ENCODE measurements at regions not wholly inside any gene's neighbourhood (a gene's known extent, or its start where the extent isn't known, plus 50 kb on each side); places are given as distances from the start of the nearest gene placed in this dataset.

GRCh38 chr15:77546050-77546501 is 86.6 kb downstream of the LINGO1 start (continued):
- no peak for TF ChIP-seq ESRRB (CRISPR knock-in tag; IDR thresholded peaks at IDR 0.05; ENCODE audit: borderline replicate concordance)
- no peak for TF ChIP-seq BCLAF1 (IDR thresholded peaks at IDR 0.05; ENCODE audit: borderline replicate concordance in 1 of 2, control insufficient read depth in 1 of 2, low read depth in 2 of 2, low read length in 1 of 2)
- TF ChIP-seq HMG20A (CRISPR knock-in tag; conservative IDR thresholded peaks at IDR 0.05), result no peak
- no peak for TF ChIP-seq CHD7 (IDR thresholded peaks at IDR 0.05; ENCODE audit: low read depth, low read length)
- no peak for TF ChIP-seq E4F1 (CRISPR knock-in tag; IDR thresholded peaks at IDR 0.05; ENCODE audit: borderline replicate concordance)
- no peak for TF ChIP-seq SMARCC2 (IDR thresholded peaks at IDR 0.05; ENCODE audit: low read depth)
- no peak for TF ChIP-seq POLR3A (IDR thresholded peaks at IDR 0.05; ENCODE audit: borderline replicate concordance, extremely low read depth, insufficient read depth, insufficient read length)
- no peak for TF ChIP-seq SRSF7 (optimal IDR thresholded peaks at IDR 0.05; ENCODE audit: low read depth, low read length)
- TF ChIP-seq RFX5 (IDR thresholded peaks at IDR 0.05; ENCODE audit: low read depth, low read length), result no peak

Measured in K562 (cell line).